ENCODE measurements at regions not wholly inside any gene's neighbourhood (a gene's known extent, or its start where the extent isn't known, plus 50 kb on each side); places are given as distances from the start of the nearest gene placed in this dataset.

- H3K9me3 ChIP-seq (ENCODE audit: insufficient read depth, low read length) = no peaks in the 10 kb centered on the region
- H3K79me2 ChIP-seq (ENCODE audit: low read length) = no peaks in the 10 kb centered on the region
- no peaks in the 10 kb centered on the region for H3K27me3 ChIP-seq (ENCODE audit: low read depth, low read length)
- H3K36me3 ChIP-seq (replicated peaks; ENCODE audit: low read depth, low read length) = no peaks in the 10 kb centered on the region
- H3K27ac ChIP-seq (ENCODE audit: low read length) = no peak overlapping the region
- no peaks in the 10 kb centered on the region for H3K4me1 ChIP-seq (ENCODE audit: low read length)
- TF ChIP-seq EZH2phosphoT487 (IDR thresholded peaks at IDR 0.05; ENCODE audit: low read depth) (no peak), CTCF (IDR thresholded peaks at IDR 0.05; ENCODE audit: low read depth, low read length) (no peak)
- no peak overlapping the region for H3K4me2 ChIP-seq (ENCODE audit: low read length)
- no peaks in the 10 kb centered on the region for H4K20me1 ChIP-seq (ENCODE audit: insufficient read depth, low read length)
- H3K9ac ChIP-seq (ENCODE audit: low read length) = no peak overlapping the region
- H3K4me3 ChIP-seq (ENCODE audit: low read length) = no peak overlapping the region
- no peak overlapping the region for H2AFZ ChIP-seq (ENCODE audit: low read depth, low read length)
Measured at GRCh38 chr6:4676016-4676415, 100.2 kb upstream of the CDYL start.

DNA sequence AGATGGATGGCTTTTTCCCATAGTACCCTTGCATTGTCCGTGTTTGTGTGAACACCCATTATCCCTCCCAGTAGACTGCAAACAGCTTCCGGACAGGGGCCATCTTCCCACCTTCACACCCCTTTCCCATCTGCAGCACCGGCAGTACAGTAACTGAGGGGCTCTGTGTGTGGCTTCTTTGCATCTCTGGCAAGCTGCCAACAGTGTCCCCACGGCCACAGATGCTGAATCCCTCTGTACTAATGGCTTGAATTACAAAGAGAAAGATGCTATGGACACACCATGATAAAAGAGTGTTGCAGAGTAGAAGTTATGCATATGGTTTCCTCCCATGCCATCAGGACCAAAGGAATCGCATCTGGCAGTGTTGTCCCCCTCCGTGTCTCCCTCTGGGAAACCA is 101.1 kb upstream of the CDYL start:
- Histone ChIP-seq H3K27ac (ENCODE audit: low read length) (no peak overlapping the region), H3K9ac (ENCODE audit: low read length) (no peak overlapping the region), H3K4me3 (ENCODE audit: low read length) (no peak overlapping the region), H3K4me1 (ENCODE audit: low read length) (no peaks in the 10 kb centered on the region), H2AFZ (ENCODE audit: low read depth, low read length) (no peak overlapping the region), H3K36me3 (replicated peaks; ENCODE audit: low read depth, low read length) (no peaks in the 10 kb centered on the region), H3K79me2 (ENCODE audit: low read length) (no peaks in the 10 kb centered on the region), H3K4me2 (ENCODE audit: low read length) (no peak overlapping the region), H3K27me3 (ENCODE audit: low read depth, low read length) (no peaks in the 10 kb centered on the region), H3K9me3 (ENCODE audit: insufficient read depth, low read length) (no peaks in the 10 kb centered on the region), H4K20me1 (ENCODE audit: insufficient read depth, low read length) (no peaks in the 10 kb centered on the region)
- no peak for TF ChIP-seq CTCF (IDR thresholded peaks at IDR 0.05; ENCODE audit: low read depth, low read length)
- no peak for TF ChIP-seq EZH2phosphoT487 (IDR thresholded peaks at IDR 0.05; ENCODE audit: low read depth)

- H2AFZ ChIP-seq (ENCODE audit: low read depth, low read length) = no peak overlapping the region
- H3K27ac ChIP-seq (ENCODE audit: low read length) = no peak overlapping the region
- H3K9me3 ChIP-seq (ENCODE audit: insufficient read depth, low read length) = no peaks in the 10 kb centered on the region
- no peak overlapping the region for H3K9ac ChIP-seq (ENCODE audit: low read length)
- no peaks in the 10 kb centered on the region for H3K27me3 ChIP-seq (ENCODE audit: low read depth, low read length)
- no peak overlapping the region for H3K4me3 ChIP-seq (ENCODE audit: low read length)
- no peaks in the 10 kb centered on the region for H3K79me2 ChIP-seq (ENCODE audit: low read length)
- H4K20me1 ChIP-seq (ENCODE audit: insufficient read depth, low read length) = no peaks in the 10 kb centered on the region
- no peak overlapping the region for H3K4me2 ChIP-seq (ENCODE audit: low read length)
- no peak for TF ChIP-seq CTCF (IDR thresholded peaks at IDR 0.05; ENCODE audit: low read depth, low read length)
- TF ChIP-seq EZH2phosphoT487 (IDR thresholded peaks at IDR 0.05; ENCODE audit: low read depth) = no peak
- H3K36me3 ChIP-seq (replicated peaks; ENCODE audit: low read depth, low read length) = no peaks in the 10 kb centered on the region
- H3K4me1 ChIP-seq (ENCODE audit: low read length) = no peaks in the 10 kb centered on the region
Measured at GRCh38 chr6:4673861-4674260, 102.3 kb upstream of the CDYL start.

- no peaks in the 10 kb centered on the region for H4K20me1 ChIP-seq (ENCODE audit: insufficient read depth, low read length)
- no peaks in the 10 kb centered on the region for H3K36me3 ChIP-seq (replicated peaks; ENCODE audit: low read depth, low read length)
- TF ChIP-seq EZH2phosphoT487 (IDR thresholded peaks at IDR 0.05; ENCODE audit: low read depth) = no peak
- no peak for TF ChIP-seq CTCF (IDR thresholded peaks at IDR 0.05; ENCODE audit: low read depth, low read length)
- no peak overlapping the region for H3K4me3 ChIP-seq (ENCODE audit: low read length)
- no peaks in the 10 kb centered on the region for H3K9me3 ChIP-seq (ENCODE audit: insufficient read depth, low read length)
- H3K27me3 ChIP-seq (ENCODE audit: low read depth, low read length) = no peaks in the 10 kb centered on the region
- H3K27ac ChIP-seq (ENCODE audit: low read length) = no peak overlapping the region
- H3K79me2 ChIP-seq (ENCODE audit: low read length) = no peaks in the 10 kb centered on the region
- no peaks in the 10 kb centered on the region for H3K4me1 ChIP-seq (ENCODE audit: low read length)
- no peak overlapping the region for H3K9ac ChIP-seq (ENCODE audit: low read length)
- no peak overlapping the region for H2AFZ ChIP-seq (ENCODE audit: low read depth, low read length)
- no peak overlapping the region for H3K4me2 ChIP-seq (ENCODE audit: low read length)
Measured at GRCh38 chr6:4672772-4673171, 103.4 kb upstream of the CDYL start.
